NCI-H2171 (cell line): ENCODE measurements at regions not wholly inside any gene's neighbourhood (a gene's known extent, or its start where the extent isn't known, plus 50 kb on each side); places are given as distances from the start of the nearest gene placed in this dataset.
"Not testable (repeated sequence)": the region's sequence is repeated elsewhere in the genome, so short reads cannot be mapped to it uniquely, and the experiment has no call there.

Source experiments
- DNase-seq: peaks from one replicate; lab custom pipeline; 2025; lab: John Stamatoyannopoulos, UW

DNA sequence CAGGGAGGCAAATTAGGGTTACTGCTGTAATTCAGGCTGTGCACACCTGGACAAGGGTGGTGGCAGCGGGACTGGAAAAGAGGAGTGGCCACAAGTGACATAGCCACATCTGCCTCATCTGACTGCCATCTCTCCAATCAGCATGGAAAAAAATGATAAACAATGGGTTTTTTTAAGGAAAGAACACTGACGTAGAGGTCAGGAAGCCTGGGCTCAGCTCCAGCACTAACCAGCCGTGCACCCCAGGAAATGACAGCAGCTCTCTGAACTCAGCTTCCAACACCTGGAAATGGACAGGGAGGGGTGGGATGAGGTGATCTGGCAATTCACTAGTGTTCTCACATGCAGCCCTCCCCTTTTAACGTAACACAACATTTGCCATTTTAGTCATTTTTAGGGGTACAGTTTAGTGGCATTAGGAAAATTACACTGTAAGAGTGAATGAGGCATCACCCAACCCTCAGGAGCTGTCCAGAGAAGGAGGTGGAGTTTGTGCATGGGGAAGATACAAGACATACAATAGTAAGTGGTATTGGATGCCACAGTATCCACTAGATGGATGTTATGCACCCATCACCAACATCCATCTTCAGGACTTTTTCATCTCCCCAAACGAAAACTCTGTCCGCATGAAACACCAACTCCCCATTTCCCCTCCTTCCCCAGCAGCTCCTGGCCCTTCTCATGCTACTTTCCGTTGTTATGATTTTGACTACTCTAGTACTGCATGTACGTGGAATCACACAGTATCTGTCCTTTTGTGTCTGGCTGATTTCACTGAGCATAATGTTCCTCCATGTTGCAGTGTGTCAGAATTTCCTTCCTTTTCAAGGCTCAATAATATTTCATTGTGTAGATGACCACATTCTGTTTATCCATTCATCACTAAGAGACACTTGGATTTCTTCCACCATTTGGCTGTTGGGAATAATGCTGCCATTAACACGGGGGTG, 215.5 kb upstream of the ECI2 start:
- DNase-seq, result no peak

DNA sequence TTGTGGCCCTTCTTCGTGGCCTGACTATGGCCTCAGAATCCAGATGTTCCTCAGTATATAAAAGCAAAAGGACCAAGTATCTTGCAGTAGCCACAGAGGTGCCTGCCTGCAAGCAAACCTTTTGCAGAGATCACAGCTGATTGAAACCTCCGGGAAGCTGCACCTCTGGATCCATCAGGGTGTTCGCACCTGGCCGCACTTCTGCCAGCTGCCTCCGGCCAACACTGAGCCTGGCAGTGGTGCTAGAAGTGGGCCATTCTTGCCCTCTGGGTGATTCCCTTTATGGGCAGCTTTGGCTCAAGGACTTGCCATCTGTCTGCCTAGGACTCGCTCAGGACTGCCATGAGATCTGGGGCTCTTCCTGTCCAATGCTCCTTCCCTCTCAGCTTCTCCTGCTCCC, 214.6 kb upstream of the ECI2 start:
- DNase-seq, result no peak

DNA sequence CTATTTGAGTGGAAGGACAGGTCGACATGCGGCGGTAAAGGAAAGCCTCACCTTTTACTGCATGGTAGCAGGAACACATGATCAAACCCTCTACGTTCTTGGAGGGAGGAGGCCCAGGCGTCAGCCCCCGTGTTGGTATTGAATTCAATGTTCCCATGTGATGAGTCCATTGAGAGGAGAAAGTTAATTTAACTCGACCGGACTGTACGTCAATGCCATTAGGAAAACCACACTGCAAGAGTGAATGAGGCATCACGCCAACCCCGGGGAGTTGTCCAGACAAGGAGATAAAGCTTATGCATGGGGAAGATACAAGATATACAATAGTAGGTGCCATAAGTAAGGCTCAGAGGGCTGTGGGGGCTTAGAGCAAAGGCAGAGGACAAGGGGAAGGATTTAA, 213.9 kb upstream of the ECI2 start:
- DNase-seq, result no peak

DNA sequence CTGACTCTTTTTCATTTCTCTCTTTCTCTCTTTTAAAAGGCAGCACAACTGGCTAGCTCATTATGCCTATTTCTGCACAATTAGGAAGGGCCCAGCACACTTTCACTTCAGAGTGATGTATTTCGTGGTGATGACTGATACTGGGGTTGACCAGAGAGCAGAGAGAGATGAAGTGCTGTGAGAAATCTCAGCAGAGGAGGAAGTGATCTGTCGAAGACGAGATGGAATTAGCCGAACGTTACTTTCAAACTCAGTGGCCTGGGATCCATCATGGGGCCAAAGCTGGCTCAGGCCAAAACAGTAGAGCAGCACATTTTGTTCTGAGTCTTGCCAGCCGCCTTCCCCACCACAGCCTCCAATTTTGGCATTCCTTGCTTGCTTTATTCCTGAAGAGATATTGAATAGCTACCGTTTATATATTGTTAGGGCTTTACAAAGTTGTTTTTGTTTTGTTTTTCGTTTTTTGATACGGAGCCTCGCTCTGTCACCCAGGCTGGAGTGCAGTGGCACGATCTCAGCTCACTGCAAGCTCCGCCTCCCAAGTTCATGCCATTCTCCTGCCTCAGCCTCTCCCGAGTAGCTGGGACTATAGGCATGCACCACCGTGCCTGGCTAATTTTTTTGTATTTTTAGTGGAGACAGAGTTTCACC, 213.2 kb upstream of the ECI2 start:
- DNase-seq, result no peak

DNA sequence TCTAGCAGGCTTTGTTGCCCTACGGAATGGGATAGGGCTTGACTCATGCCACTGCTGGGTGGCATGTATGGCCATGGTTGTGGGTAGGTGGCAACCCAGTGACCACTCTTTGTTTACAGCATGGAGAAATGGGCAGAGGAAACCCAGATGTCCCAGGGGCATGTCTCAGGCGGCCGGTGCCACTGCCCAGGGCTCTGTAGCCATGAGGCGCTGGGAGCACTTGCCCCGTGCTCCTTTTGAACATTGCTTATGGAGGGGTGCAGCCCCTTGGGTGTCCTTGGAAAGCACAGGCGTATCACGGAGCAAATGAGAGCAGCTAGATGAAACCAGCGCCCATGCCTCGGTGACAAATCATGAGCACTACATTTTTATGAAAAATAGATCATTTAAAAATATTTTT, 212.5 kb upstream of the ECI2 start:
- DNase-seq, result no peak

DNA sequence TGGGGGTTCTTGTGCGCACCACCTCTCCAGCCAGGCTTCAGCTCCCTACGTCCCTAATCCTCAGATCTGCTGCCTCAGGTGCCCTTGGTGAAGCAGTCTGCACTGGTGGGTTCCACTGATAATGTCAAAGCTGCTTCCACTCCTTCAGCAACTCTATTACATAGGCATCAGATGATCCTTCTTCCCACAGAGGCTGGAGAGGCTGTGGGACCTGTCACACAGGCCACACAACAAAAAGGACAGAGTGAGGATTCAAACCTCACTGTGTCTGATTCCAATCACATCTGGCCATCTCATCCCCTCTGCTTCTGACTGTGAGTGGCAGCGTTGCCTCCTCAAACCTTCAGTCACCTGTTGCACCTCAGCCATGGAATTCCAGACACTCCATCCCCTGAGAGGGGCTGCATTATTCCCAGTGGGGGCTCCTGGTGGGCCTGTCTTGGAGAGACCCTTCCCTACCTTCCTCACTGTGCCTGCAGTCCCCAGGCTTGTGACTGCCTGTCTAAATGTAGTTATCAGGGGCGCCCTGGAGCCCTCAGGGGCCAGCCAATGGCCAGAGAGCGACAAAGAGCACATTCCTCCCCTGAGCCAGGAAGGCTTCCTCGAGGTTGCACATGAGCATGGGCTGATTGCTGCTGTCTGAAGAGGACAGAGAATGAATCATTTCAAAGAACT, 211.4 kb upstream of the ECI2 start:
- no peak for DNase-seq

DNA sequence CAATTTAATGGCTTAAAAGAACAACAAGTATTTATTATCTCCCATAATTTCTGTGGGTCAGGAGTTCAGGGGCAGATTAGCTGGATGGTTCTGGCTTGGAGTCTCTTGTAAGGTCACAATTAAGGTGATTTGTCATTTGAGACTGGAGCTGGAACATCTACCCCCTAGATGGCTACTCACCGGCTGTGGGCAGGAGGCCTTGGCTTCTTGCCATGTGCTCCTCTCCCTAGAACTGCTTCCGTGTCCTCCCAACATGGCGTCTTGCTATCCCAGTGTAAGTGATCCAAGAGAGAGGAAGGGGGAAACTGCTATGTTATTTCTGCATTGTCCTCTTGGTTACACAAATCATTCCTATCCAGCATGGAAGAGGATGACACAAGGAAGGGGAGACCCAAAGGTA, 210.2 kb upstream of the ECI2 start:
- no peak for DNase-seq

DNA sequence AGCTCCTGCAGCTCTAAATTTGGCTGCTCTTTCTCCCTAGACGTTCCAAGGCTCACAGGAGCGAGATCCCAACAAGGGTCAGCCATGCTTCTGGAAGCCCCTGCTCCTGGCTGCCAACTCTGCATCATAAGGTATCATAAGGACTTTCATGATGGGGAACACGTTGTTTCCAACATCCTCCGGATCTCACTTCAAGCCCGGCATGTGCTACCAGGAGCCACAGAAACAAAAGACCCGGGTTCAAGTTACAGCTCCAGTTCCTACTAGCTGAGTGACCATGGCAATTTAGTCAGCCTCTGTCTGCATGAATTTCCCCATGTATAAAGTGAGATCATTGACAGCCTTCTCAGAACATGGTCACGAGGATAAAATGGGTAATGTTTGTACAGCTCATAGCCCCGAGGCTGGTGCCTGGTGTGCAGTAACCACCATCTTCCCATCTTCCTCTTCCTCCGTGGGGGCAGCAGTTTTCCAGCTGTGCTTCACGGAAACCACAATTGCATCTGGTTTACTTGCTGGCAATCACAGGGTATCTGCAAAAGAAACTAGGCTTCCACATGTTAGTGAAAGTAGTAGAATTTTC, 209.0 kb upstream of the ECI2 start:
- no peak for DNase-seq

DNA sequence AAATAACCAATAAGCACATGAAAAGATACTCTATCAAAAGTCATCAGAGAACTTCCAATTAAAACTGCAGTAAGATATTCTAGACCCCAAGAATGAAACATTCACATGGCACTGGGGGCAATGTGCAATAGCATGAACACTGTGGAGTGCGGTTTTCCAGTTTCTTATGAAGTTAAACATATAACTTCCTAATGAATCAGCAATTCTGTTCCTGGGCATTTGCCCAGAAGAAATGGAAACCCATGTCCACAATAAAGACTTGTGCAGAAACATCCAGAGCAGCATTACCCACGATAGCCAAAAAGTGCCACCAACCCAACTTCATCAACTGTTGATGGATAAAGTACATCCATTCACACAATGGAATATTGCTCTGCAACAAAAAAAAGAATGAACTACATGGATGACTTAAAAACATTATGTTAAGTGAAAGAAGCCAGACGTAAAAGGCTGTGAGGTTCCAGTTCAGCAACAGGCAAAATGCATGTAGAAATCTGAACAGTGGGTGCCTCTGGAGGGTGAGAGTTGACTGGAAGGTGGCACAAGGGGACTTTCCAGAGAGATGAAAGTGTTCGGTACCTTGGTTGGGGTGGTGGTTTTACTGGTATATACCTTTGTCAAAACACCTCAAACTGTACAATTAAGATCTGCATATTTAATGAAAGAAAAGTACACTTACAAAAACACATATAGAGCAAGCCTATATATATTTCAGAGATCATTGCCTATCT, 207.2 kb upstream of the ECI2 start:
- DNase-seq, result no peak

DNA sequence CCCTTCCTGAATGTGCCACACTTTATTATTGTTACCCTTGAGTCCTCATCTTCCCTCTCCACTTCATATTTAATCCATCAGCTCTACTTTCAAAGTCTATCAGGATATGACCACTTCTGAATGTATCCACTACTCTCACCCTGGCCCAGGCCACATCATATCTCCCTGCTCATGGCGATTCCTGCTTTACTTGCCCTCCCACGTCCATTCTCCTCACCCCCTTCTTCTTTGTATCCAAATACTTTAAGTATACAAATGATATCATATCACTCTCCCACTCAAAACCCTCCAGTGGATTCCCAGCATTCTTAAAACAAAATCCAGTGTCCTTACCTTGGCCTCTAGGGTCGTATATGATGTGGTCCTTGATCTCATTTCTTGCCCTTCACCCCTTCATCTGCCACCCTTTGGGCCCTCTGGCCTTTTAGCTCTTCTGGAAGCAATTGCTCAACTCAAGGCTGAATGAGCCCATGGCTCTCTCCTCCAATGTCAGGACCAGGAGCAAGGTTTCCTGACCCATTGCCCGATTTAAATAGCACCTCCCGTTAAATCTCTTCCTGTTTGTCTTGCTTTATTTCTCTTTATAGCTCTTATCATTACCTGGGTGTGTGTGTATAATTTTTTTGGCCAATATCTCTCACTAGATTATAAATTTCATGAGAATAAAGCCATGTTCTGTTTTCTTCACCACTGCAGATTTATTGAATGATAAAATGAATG, 205.9 kb upstream of the ECI2 start:
- no peak for DNase-seq

DNA sequence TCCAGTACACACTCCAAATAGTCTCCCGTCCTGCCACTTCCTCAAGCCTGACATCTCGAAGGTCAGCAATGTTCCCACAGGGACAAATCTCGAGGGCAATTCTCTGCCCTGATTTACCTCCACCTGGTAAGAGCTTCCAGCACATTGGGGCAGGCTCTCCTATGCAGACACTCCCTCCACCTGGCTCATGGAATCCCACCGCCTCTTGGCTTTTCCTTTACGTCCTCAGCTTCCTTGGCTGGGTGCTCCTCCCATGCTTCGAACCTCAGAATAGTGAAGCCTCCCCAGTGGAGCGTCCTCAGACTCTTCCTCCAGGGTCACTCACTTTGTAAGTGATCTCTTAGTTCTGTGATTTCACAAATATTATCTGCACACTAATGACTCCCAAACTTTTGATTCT, 205.2 kb upstream of the ECI2 start:
- DNase-seq, result no peak

DNA sequence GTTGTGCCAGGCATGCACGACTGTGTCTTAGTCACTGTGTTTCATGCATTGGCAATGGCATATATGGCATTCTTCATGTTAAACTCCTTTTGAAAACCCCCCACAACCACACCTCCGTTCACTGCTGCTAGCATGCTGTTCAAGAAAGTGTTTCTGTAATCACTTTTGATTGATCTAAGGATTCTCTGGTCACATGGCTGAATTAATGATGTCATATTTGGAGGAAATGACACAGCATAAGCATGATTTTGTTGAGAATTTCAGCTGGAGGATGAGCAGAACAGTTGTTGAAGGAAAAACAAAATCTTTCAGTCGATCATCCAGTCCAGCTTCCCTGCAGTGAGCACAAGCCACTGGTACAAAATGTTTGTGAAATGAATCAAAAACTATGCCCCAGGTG, 203.5 kb upstream of the ECI2 start:
- no peak for DNase-seq

DNA sequence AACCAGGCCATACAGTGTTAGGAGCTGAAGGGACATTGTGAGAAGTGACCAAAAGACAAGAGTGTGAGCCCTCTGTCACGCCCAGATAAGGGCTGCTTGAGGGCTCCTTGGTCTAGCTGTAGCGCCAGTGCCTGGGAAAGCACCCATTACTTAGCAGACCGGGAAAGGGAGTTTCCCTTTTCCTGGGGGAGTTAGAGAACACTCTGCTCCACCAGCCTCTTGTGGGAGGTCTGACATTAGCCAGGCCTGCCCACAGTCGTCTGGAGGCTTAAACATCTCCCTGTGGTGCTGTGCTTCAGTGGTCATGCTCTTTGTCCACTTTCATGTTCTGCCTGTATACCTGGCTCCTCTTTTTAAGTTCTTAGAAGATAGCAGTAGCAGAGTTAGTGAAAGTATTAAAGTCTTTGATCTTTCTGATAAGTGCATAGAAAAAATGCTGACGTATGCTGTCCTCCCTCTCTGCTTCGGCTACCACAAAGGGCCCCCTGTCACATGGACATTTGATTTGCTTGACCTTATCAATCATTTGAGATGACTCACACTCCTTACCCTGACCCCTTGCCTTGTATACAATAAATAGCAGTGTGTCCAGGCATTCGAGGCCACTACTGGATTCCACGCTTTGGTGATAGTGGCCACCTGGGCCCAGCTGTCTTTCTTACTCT, 201.5 kb upstream of the ECI2 start:
- DNase-seq, result no peak

DNA sequence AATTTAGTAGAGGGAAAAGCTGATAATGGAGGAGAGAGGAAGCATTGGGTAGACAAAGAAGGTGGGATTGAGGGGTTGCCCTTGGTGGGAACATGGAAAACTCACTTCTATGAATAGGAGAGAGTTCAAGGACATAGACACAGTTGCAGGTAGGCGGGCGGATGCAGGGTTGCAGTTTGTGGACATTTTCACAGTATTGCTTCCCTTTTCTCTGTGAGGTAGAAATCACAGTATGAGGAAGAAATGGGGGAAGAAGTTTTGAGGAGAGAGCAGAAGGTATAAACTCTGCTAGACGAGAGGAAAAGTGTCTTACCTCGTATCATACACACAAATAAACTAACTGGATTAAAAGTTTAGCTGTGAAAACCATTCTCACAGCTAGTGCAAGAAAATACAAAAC, 200.7 kb upstream of the ECI2 start:
- DNase-seq, result no peak

DNA sequence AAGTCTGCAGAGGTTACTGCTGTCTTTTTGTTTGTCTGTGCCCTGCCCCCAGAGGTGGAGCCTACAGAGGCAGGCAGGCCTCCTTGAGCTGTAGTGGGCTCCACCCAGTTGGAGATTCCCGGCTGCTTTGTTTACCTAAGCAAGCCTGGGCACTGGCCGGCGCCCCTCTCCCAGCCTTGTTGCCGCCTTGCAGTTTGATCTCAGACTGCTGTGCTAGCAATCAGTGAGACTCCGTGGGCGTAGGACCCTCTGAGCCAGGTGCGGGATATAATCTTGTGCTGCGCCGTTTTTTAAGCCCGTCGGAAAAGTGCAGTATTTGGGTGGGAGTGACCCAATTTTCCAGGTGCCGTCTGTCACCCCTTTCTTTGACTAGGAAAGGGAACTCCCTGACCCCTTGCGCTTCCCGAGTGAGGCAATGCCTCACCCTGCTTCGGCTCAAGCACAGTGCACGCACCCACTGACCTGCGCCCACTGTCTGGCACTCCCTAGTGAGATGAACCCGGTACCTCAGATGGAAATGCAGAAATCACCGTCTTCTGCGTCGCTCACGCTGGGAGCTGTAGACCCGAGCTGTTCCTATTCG, 198.9 kb upstream of the ECI2 start:
- not testable (repeated sequence) for DNase-seq

DNA sequence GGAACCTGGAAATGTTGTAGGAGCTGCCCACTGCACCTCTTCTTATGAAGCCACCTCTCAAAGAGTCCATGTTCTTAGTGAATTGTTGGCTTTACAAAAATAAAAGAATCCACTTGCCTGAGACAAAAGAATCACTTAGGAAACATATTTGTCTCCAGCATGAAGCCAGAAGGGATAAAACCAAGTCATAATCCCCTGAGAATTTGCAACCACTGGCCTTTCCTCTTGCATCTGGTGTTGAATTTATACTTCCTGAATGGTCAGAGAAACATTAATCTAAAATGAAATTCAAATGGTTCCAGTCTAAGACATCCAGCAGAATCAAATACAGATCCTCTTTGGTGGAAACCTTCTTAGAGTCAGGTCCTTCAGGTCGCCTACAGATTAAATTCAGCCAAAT, 192.5 kb upstream of the ECI2 start:
- DNase-seq, result no peak

DNA sequence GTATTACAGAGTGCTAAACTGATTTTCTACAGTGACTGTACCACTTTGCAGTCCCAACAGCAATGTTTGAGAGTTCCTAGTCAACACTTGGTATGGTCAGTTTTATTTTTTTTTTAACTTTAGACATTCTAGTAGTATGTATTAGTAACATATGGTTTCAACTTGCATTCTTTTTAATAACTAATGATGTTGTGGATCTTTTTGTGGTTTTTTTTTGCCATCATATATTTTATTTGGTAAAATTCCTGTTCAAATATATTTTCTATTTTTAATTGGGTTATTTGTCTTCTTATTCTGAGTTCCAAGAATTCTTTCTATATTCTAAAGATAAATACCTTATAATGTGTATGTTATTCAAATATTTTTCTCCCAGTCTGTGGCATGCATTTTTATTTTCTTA, 189.4 kb upstream of the ECI2 start:
- DNase-seq, result no peak

DNA sequence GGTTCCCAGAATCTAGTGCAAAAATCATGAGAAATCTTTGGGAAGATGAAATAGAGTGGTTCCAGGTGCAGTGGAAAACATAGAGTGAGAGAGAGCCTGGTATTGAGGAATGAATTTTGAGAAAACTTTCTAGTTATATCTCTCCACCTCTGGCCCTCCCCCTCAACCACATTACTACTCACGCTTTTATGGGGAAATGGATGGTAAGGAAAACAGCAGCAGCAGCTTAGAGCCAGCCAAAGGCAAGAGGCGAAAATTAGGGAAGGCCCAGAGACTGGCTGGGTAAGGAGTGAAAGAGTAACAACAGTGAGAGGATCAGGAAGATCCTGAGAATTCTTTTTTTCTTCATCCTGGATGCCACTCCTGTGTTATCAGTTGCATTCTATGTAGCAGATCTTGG, 187.9 kb upstream of the ECI2 start:
- DNase-seq, result no peak

DNA sequence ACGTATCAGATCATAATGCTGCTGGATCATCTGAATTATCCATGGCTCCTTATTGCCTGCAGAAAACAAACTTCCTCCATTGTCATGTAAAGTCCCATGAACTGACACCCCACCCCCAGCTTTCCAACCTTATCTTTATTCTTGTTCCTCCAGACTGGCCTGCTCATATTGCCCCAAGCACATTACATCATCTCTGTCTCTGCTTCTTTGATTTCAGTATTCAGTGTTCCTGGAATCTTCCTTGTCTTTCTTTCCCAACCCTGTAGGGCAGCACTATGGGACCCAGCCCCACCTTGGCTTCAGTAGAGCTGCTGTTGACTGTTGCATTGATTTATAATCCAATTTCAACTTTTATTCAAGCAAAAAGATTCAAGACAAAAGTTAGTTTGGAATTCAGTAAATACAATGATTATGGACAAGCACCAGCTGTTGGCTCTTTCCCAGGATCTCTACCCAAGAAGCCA, 187.5 kb upstream of the ECI2 start:
- no peak for DNase-seq

DNA sequence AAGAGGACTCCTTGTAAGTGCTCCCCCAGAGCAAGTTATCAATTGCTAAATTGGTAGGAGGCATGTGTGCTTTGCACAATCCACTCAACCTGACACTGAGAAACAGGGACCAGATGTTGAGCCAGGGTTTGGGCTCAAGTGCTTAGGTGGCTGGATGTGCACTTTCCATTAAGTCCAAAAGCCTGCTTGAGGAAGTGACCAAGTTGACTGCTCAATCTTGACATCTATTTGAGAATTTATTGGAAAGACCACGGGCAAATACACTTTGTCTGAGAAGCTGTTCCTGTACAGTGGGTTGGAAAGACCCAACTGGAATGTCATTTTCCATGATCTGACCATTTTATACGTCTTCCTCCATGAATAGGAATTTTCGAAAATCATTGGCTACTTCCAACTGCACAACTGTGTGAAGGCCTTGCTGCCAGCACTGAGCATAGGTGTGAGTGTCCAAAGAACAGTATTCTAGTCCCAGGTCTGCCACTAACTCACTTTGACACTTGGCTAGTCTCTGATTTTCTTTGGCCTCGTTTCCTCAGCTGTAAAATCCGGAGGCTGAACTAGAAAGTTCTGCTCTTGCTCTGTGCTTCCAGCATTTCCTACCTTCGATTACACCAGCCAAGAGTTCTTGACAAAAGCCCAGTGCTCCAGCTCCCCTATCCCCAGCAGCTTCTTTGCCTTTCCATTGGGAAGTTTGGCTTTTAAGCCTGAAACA, 186.9 kb upstream of the ECI2 start:
- no peak for DNase-seq
